HCT116 (cell line): ENCODE measurements at regions not wholly inside any gene's neighbourhood (a gene's known extent, or its start where the extent isn't known, plus 50 kb on each side); places are given as distances from the start of the nearest gene placed in this dataset.

Experiments
- ATAC-seq: fragments of 200-7000 bp; cut with Tn5 transposase; 2 replicates; pipeline ENCODE4 v1.9.1; 2020; ENCODE audit warnings: mild to moderate bottlenecking, moderate library complexity
- BruUV-seq: library from RNA; stranded (reverse); fragments of 400-500 nt; replicated peaks from 2 replicates; lab custom pipeline; 2021; lab: Mats Ljungman, UMichigan
- CTCF ChIA-PET: fragments of 300-600 bp; sonication (Branson Sonifier 250); formaldehyde crosslinking; loops from one replicate; lab custom pipeline; 2021; ENCODE audit warnings: antibody characterized with exemption; lab: Charles Lee
- POLR2A ChIA-PET: fragments of 300-600, 350-600 bp; sonication (Branson Sonifier 250); formaldehyde crosslinking; loops from one replicate; lab custom pipeline; 2021; ENCODE audit warnings: antibody characterized with exemption; lab: Charles Lee
- RAD21 ChIA-PET, 2 experiments: fragments of 300-600 bp; sonication (Branson Sonifier 250); formaldehyde crosslinking; loops; one replicate each; lab custom pipeline; 2023; ENCODE audit warnings: low total read pairs in 2 of 2; ENCODE audit not compliant: uncharacterized antibody in 2 of 2, unreplicated experiment in 2 of 2, low non-redundant PET in 1 of 2; lab: Charles Lee
- DNase-seq: peaks from one replicate; pipeline ENCODE4 v3.0.0-alpha.2; 2010; ENCODE audit warnings: low read depth, low spot score
- H2AFZ ChIP-seq: fragments of 200-600 bp; shearing (Covaris generic), sonication (generic); 2 replicates; pipeline ENCODE4 v1.6.1; 2017; ENCODE audit warnings: low read depth, mixed run types, mixed read lengths, antibody characterized with exemption, low read length; ENCODE audit not compliant: poor library complexity, severe bottlenecking
- H3K27ac ChIP-seq: 2 replicates; pipeline ENCODE4 v1.5.1; 2012; ENCODE audit warnings: low read depth, low read length
- H3K27me3 ChIP-seq: fragments of 200-600 bp; sonication (generic); 2 replicates; pipeline ENCODE4 v1.6.1; 2016; ENCODE audit warnings: mixed run types, low read length, mixed read lengths; ENCODE audit not compliant: insufficient read depth
- H3K36me3 ChIP-seq, 2 experiments: fragments of 200-500 bp in 1 of 2; fragments of 200-600 bp in 1 of 2; sonication (Bioruptor generic) in 1 of 2; sonication (generic) in 1 of 2; 2 replicates each; pipeline versions ENCODE4 v1.5.1 to v1.6.1; 2014 to 2016; ENCODE audit warnings: low read length in 2 of 2, inconsistent platforms in 1 of 2, mixed read lengths in 1 of 2, mixed run types in 1 of 2; ENCODE audit not compliant: insufficient read depth in 2 of 2, control insufficient read depth in 1 of 2
- H3K4me1 ChIP-seq, 2 experiments: fragments of 200-600 bp in 1 of 2; sonication (generic) in 1 of 2; 2 replicates each; pipeline versions ENCODE4 v1.5.1 to v1.6.1; 2012 to 2017; ENCODE audit warnings: low read length in 2 of 2, inconsistent platforms in 1 of 2, mild to moderate bottlenecking in 1 of 2, mixed read lengths in 1 of 2, mixed run types in 1 of 2, moderate library complexity in 1 of 2; ENCODE audit not compliant: insufficient read depth in 2 of 2, control insufficient read depth in 1 of 2
- H3K4me2 ChIP-seq: fragments of 200-600 bp; sonication (generic); 2 replicates; pipeline ENCODE4 v1.6.1; 2017; ENCODE audit warnings: mixed run types, low read length, mixed read lengths
- H3K4me3 ChIP-seq, 2 experiments: fragments of 200-600 bp in 1 of 2; sonication (generic) in 1 of 2; replicated peaks in 1 of 2; 2 replicates each; pipeline ENCODE4 v1.5.1; 2011 to 2016; ENCODE audit warnings: low read length in 2 of 2, control low read depth in 1 of 2, low read depth in 1 of 2, mild to moderate bottlenecking in 1 of 2, mixed read lengths in 1 of 2, mixed run types in 1 of 2
- H3K79me2 ChIP-seq: fragments of 200-600 bp; sonication (generic); 2 replicates; pipeline ENCODE4 v1.6.1; 2017; ENCODE audit warnings: mild to moderate bottlenecking, mixed run types, low read length, moderate library complexity, mixed read lengths; ENCODE audit not compliant: insufficient read depth
- H3K9ac ChIP-seq: fragments of 200-600 bp; sonication (generic); 2 replicates; pipeline ENCODE4 v1.6.1; 2016; ENCODE audit warnings: low read length, mixed read lengths
- H3K9me2 ChIP-seq: fragments of 200-600 bp; sonication (generic), shearing (Covaris generic); 2 replicates; pipeline ENCODE4 v1.6.1; 2017; ENCODE audit warnings: mixed run types, mild to moderate bottlenecking, moderate library complexity; ENCODE audit not compliant: insufficient read depth
- H3K9me3 ChIP-seq, 2 experiments: fragments of 200-500 bp in 1 of 2; fragments of 200-600 bp in 1 of 2; sonication (Bioruptor generic) in 1 of 2; sonication (generic) in 1 of 2; 2 replicates each; pipeline ENCODE4 v1.6.1; 2014 to 2017; ENCODE audit warnings: low read length in 2 of 2, mixed read lengths in 2 of 2, inconsistent platforms in 1 of 2, low read depth in 1 of 2, mild to moderate bottlenecking in 1 of 2, mixed run types in 1 of 2, moderate library complexity in 1 of 2; ENCODE audit not compliant: control insufficient read depth in 1 of 2, insufficient read depth in 1 of 2
- H4K20me1 ChIP-seq: fragments of 200-600 bp; sonication (generic), shearing (Covaris generic); 2 replicates; pipeline ENCODE4 v1.6.1; 2017; ENCODE audit warnings: mixed run types, mild to moderate bottlenecking, moderate library complexity; ENCODE audit not compliant: insufficient read depth
- CBX3 ChIP-seq: IDR thresholded peaks from 2 replicates; pipeline ENCODE4 v1.6.1; 2012; ENCODE audit warnings: low read depth
- EZH2 ChIP-seq: fragments of 200-600 bp; sonication (generic); IDR thresholded peaks from 2 replicates; pipeline ENCODE4 v1.6.1; 2017; ENCODE audit warnings: antibody characterized with exemption, mixed run types
- FOSL1 ChIP-seq: IDR thresholded peaks from 2 replicates; pipeline ENCODE4 v1.6.1; 2012; ENCODE audit warnings: low read depth
- REST ChIP-seq: IDR thresholded peaks from 2 replicates; pipeline ENCODE4 v1.6.1; 2012; ENCODE audit warnings: low read depth
- SIN3A ChIP-seq: IDR thresholded peaks from 2 replicates; pipeline ENCODE4 v1.6.1; 2012; ENCODE audit warnings: low read depth
- SRF ChIP-seq: IDR thresholded peaks from 2 replicates; pipeline ENCODE4 v1.6.1; 2012; ENCODE audit warnings: low read depth
- YY1 ChIP-seq: IDR thresholded peaks from 2 replicates; pipeline ENCODE4 v1.6.1; 2011; ENCODE audit warnings: low read length, low read depth, moderate library complexity, mild to moderate bottlenecking; ENCODE audit not compliant: insufficient replicate concordance; ENCODE audit errors: extremely low read depth
- intact Hi-C: fragments of 100-400 bp; cut with micrococcal nuclease; formaldehyde crosslinking; loops from 2 replicates; pipeline ENCODE4 v1.10.0; 2022
- TF ChIP-seq, protein P1 (sequence below): IDR thresholded peaks from 2 replicates; pipeline ENCODE4 v1.6.1; 2011; ENCODE audit warnings: mild to moderate bottlenecking, low read length, moderate library complexity; ENCODE audit not compliant: insufficient replicate concordance; ENCODE audit errors: extremely low read depth
- TF ChIP-seq, protein P2 (sequence below): IDR thresholded peaks from 2 replicates; pipeline ENCODE4 v1.6.1; 2012

- Histone ChIP-seq H3K27ac (no peak overlapping the region), H3K9me3 (peaks cover 0 to 9% of the 10 kb centered on the region in 2 experiments; a peak in 2 of 4 replicates), H3K36me3 (no peaks in the 10 kb centered on the region), H2AFZ (no peak overlapping the region), H3K4me1 (no peaks in the 10 kb centered on the region), H3K79me2 (no peaks in the 10 kb centered on the region), H3K4me3 (no peak overlapping the region), H3K9me2 (no peaks in the 10 kb centered on the region), H3K9ac (no peak overlapping the region), H3K4me2 (no peak overlapping the region), H3K27me3 (no peaks in the 10 kb centered on the region), H4K20me1 (no peaks in the 10 kb centered on the region)
- TF ChIP-seq REST, result no peak
- TF ChIP-seq FOSL1, result no peak
- TF ChIP-seq SIN3A, result no peak
- no peak for TF ChIP-seq SRF
- no peak for TF ChIP-seq EZH2
- TF ChIP-seq, protein P1, sequence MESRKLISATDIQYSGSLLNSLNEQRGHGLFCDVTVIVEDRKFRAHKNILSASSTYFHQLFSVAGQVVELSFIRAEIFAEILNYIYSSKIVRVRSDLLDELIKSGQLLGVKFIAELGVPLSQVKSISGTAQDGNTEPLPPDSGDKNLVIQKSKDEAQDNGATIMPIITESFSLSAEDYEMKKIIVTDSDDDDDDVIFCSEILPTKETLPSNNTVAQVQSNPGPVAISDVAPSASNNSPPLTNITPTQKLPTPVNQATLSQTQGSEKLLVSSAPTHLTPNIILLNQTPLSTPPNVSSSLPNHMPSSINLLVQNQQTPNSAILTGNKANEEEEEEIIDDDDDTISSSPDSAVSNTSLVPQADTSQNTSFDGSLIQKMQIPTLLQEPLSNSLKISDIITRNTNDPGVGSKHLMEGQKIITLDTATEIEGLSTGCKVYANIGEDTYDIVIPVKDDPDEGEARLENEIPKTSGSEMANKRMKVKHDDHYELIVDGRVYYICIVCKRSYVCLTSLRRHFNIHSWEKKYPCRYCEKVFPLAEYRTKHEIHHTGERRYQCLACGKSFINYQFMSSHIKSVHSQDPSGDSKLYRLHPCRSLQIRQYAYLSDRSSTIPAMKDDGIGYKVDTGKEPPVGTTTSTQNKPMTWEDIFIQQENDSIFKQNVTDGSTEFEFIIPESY, result no peak
- TF ChIP-seq YY1, result no peak
- TF ChIP-seq, protein P2, sequence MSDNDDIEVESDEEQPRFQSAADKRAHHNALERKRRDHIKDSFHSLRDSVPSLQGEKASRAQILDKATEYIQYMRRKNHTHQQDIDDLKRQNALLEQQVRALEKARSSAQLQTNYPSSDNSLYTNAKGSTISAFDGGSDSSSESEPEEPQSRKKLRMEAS, result no peak
- no peak for TF ChIP-seq CBX3
- no TSS peak for BruUV-seq
- ChIA-PET RAD21 (no interaction called here), CTCF (no interaction called here), POLR2A (no interaction called here)
- DNase-seq, result no peak
- intact Hi-C loops, result no loop called here
- ATAC-seq, result no peak
Observed at GRCh38 chr11:92416971-92417725, 192.5 kb downstream of the FAT3 start.
